ENCODE measurements at regions not wholly inside any gene's neighbourhood (a gene's known extent, or its start where the extent isn't known, plus 50 kb on each side); places are given as distances from the start of the nearest gene placed in this dataset.

GRCh38 chrX:144388738-144389137, 504.9 kb downstream of the UBE2NL start:
- TF ChIP-seq, protein P1, sequence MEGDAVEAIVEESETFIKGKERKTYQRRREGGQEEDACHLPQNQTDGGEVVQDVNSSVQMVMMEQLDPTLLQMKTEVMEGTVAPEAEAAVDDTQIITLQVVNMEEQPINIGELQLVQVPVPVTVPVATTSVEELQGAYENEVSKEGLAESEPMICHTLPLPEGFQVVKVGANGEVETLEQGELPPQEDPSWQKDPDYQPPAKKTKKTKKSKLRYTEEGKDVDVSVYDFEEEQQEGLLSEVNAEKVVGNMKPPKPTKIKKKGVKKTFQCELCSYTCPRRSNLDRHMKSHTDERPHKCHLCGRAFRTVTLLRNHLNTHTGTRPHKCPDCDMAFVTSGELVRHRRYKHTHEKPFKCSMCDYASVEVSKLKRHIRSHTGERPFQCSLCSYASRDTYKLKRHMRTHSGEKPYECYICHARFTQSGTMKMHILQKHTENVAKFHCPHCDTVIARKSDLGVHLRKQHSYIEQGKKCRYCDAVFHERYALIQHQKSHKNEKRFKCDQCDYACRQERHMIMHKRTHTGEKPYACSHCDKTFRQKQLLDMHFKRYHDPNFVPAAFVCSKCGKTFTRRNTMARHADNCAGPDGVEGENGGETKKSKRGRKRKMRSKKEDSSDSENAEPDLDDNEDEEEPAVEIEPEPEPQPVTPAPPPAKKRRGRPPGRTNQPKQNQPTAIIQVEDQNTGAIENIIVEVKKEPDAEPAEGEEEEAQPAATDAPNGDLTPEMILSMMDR (IDR thresholded peaks at IDR 0.05; ENCODE audit: insufficient read depth, low read length) = no peak
- TF ChIP-seq POLR2AphosphoS5 (IDR thresholded peaks at IDR 0.05; ENCODE audit: low read depth) = no peak

All from HL-60 (cell line).